K562 (cell line): ENCODE measurements at regions not wholly inside any gene's neighbourhood (a gene's known extent, or its start where the extent isn't known, plus 50 kb on each side); places are given as distances from the start of the nearest gene placed in this dataset.

ENCODE experiments used
- ATAC-seq: fragments of 200-7000 bp; cut with Tn5 transposase; 3 replicates; pipeline ENCODE4 v1.9.1; 2020; ENCODE audit warnings: moderate library complexity
- BruUV-seq: library from RNA; stranded (reverse); fragments of 400-500 nt; replicated peaks from 2 replicates; lab custom pipeline; 2021; lab: Mats Ljungman, UMichigan
- CTCF ChIA-PET: fragments of 300-600 bp; formaldehyde crosslinking; extraction: SDS; loops from one replicate; lab custom pipeline; 2021; ENCODE audit warnings: low intra/inter-chr PET ratio; lab: Yijun Ruan, JAX
- POLR2A ChIA-PET: fragments of 300-600, 350-650 bp; sonication (Branson Sonifier 250); formaldehyde crosslinking; extraction: SDS; loops from one replicate; lab custom pipeline; 2021; ENCODE audit warnings: antibody characterized with exemption, inconsistent platforms; lab: Yijun Ruan, JAX
- DNase-seq, 4 experiments: peaks; one replicate each; pipeline versions ENCODE4 v3.0.0 to v3.0.0-alpha.2; 2011 to 2018; ENCODE audit warnings: low spot score in 3 of 4, mixed read lengths in 3 of 4; ENCODE audit errors: extremely low read depth in 1 of 4
- FAIRE-seq: peaks from 2 replicates; lab custom pipeline; 2011; peaks lifted over from hg19 to GRCh38; lab: Jason Lieb, UNC
- H2AFZ ChIP-seq: 2 replicates; pipeline ENCODE4 v1.6.0; 2011; ENCODE audit warnings: low read depth, low read length, control low read depth, inconsistent platforms
- H3K27ac ChIP-seq: fragments of 200-600 bp; 3 replicates; pipeline ENCODE4 v1.8.0; 2011; ENCODE audit warnings: low read depth, mild to moderate bottlenecking, control low read depth, inconsistent platforms, low read length, moderate library complexity, mixed read lengths; ENCODE audit errors: extremely low read depth
- H3K27me3 ChIP-seq, 2 experiments: fragments of 300-600 bp in 1 of 2; 2 replicates in 1 of 2; 3 replicates in 1 of 2; pipeline versions ENCODE4 v1.6.0 to v1.8.0; 2011; ENCODE audit warnings: inconsistent platforms in 2 of 2, low read length in 2 of 2, mild to moderate bottlenecking in 1 of 2, mixed read lengths in 1 of 2, moderate library complexity in 1 of 2; ENCODE audit not compliant: control insufficient read depth in 2 of 2, insufficient read depth in 2 of 2
- H3K36me3 ChIP-seq: fragments of 300-600 bp; 3 replicates; pipeline ENCODE4 v1.8.0; 2011; ENCODE audit warnings: mild to moderate bottlenecking, low read length, inconsistent platforms; ENCODE audit not compliant: control insufficient read depth, insufficient read depth
- H3K4me1 ChIP-seq, 2 experiments: fragments of 200-600 bp in 1 of 2; replicated peaks in 1 of 2; 2 replicates in 1 of 2; 3 replicates in 1 of 2; pipeline versions ENCODE4 v1.5.1 to v1.8.0; 2011; ENCODE audit warnings: inconsistent platforms in 2 of 2, low read length in 2 of 2, mild to moderate bottlenecking in 1 of 2, mixed read lengths in 1 of 2, moderate library complexity in 1 of 2; ENCODE audit not compliant: control insufficient read depth in 2 of 2, insufficient read depth in 2 of 2
- H3K4me2 ChIP-seq: 2 replicates; pipeline ENCODE4 v1.6.1; 2011; ENCODE audit warnings: low read length, control low read depth, inconsistent platforms, mixed read lengths; ENCODE audit not compliant: insufficient read depth
- H3K4me3 ChIP-seq: fragments of 200-600 bp; sonication (generic), shearing (Covaris generic); 2 replicates; pipeline ENCODE4 v1.5.1; 2016; ENCODE audit warnings: control low read depth, inconsistent platforms
- H3K79me2 ChIP-seq: fragments of 200-600 bp; 3 replicates; pipeline ENCODE4 v1.8.0; 2011; ENCODE audit warnings: low read length, inconsistent platforms; ENCODE audit not compliant: control insufficient read depth, insufficient read depth
- H3K9ac ChIP-seq, 2 experiments: 2 replicates each; pipeline versions ENCODE4 v1.6.0 to v1.6.1; 2011; ENCODE audit warnings: low read depth in 2 of 2, low read length in 2 of 2, control low read depth in 1 of 2, inconsistent platforms in 1 of 2, mild to moderate bottlenecking in 1 of 2, mixed read lengths in 1 of 2; ENCODE audit not compliant: insufficient read depth in 1 of 2
- H3K9me1 ChIP-seq: one replicate; pipeline ENCODE4 v1.6.0; 2011; ENCODE audit warnings: inconsistent platforms, mild to moderate bottlenecking, low read length, moderate library complexity; ENCODE audit not compliant: control insufficient read depth, insufficient read depth
- H3K9me3 ChIP-seq: replicated peaks from 2 replicates; pipeline ENCODE4 v1.5.1; 2011; ENCODE audit warnings: low read depth, low read length, inconsistent platforms; ENCODE audit not compliant: control insufficient read depth, insufficient read depth
- H4K20me1 ChIP-seq: replicated peaks from 2 replicates; pipeline ENCODE4 v1.6.1; 2011; ENCODE audit warnings: low read length, inconsistent platforms, mixed read lengths; ENCODE audit not compliant: control insufficient read depth, insufficient read depth
- CHAMP1 ChIP-seq: fragments of 450-650 bp; IDR thresholded peaks from 2 replicates; pipeline ENCODE4 v1.6.1; 2016; ENCODE audit warnings: mild to moderate bottlenecking
- E2F4 ChIP-seq: sonication (generic); formaldehyde crosslinking; IDR thresholded peaks from 2 replicates; pipeline ENCODE4 v1.8.0; 2022; ENCODE audit warnings: mild to moderate bottlenecking, low read depth, missing genetic modification reagents
- FOXK1 ChIP-seq: sonication (generic); formaldehyde crosslinking; IDR thresholded peaks from 2 replicates; pipeline ENCODE4 v1.8.0; 2022; ENCODE audit warnings: missing genetic modification reagents, mild to moderate bottlenecking, borderline replicate concordance
- HMBOX1 ChIP-seq: sonication (generic); IDR thresholded peaks from 2 replicates; pipeline ENCODE4 v1.6.1; 2016
- L3MBTL2 ChIP-seq: fragments of 450-650 bp; IDR thresholded peaks from 2 replicates; pipeline ENCODE4 v1.6.1; 2016; ENCODE audit warnings: mild to moderate bottlenecking, moderate library complexity
- MAX ChIP-seq: sonication (generic); formaldehyde crosslinking; IDR thresholded peaks from 2 replicates; pipeline ENCODE4 v1.9.0; 2022; ENCODE audit warnings: mild to moderate bottlenecking, missing genetic modification reagents
- MLX ChIP-seq, 2 experiments: fragments of 450-650 bp in 1 of 2; sonication (generic) in 1 of 2; formaldehyde crosslinking; conservative IDR thresholded peaks; 2 replicates each; pipeline versions ENCODE4 v1.4.0 to v1.8.1; 2020 to 2022; ENCODE audit warnings: mild to moderate bottlenecking in 1 of 2, missing genetic modification reagents in 1 of 2
- MTA3 ChIP-seq: fragments of 450-650 bp; formaldehyde crosslinking; IDR thresholded peaks from 2 replicates; pipeline ENCODE4 v1.6.1; 2017; ENCODE audit warnings: mild to moderate bottlenecking, borderline replicate concordance
- RBM25 ChIP-seq: fragments of 200-400 bp; formaldehyde crosslinking; IDR thresholded peaks from 2 replicates; pipeline ENCODE4 v1.6.1; 2018; ENCODE audit warnings: low read length, low read depth, moderate library complexity; ENCODE audit not compliant: severe bottlenecking
- SMAD1 ChIP-seq: fragments of 150-350 bp; IDR thresholded peaks from 2 replicates; pipeline ENCODE4 v1.6.1; 2014; ENCODE audit warnings: low read length, low read depth; ENCODE audit not compliant: partially characterized antibody
- SMARCA5 ChIP-seq: fragments of 450-650 bp; IDR thresholded peaks from 2 replicates; pipeline ENCODE4 v1.6.1; 2016
- SP2 ChIP-seq: IDR thresholded peaks from 2 replicates; pipeline ENCODE4 v1.6.1; 2011; ENCODE audit warnings: mild to moderate bottlenecking, low read depth, low read length, moderate library complexity; ENCODE audit not compliant: poor library complexity, severe bottlenecking; ENCODE audit errors: extremely low read depth
- TRIM25 ChIP-seq: fragments of 450-650 bp; IDR thresholded peaks from 2 replicates; pipeline ENCODE4 v1.7.0; 2016; ENCODE audit warnings: borderline replicate concordance
- ZBTB17 ChIP-seq: fragments of 450-650 bp; formaldehyde crosslinking; IDR thresholded peaks from 2 replicates; pipeline ENCODE4 v1.4.0; 2020; ENCODE audit warnings: mild to moderate bottlenecking
- ZNF583 ChIP-seq: fragments of 250-450 bp; sonication (Bioruptor Pico); IDR thresholded peaks from 2 replicates; pipeline ENCODE4 v1.4.0; 2020
- WGBS: fragments of 100-300 bp; shearing (Covaris generic); methylation state at CpG from one replicate; pipeline ENCODE4 v1.1.6; 2016; ENCODE audit warnings: low coverage, mixed read lengths; ENCODE audit not compliant: insufficient coverage; ENCODE audit errors: missing lambda C conversion rate; 5-methylcytosine and 5-hydroxymethylcytosine counted together
- in situ Hi-C: fragments of 300-500 bp; cut with MboI; formaldehyde crosslinking; loops from 4 replicates; pipeline ENCODE4 v1.15.0; 2018; ENCODE audit warnings: inconsistent platforms, mixed read lengths
- intact Hi-C: fragments of 100-400 bp; cut with micrococcal nuclease; formaldehyde crosslinking; loops from 2 replicates; pipeline ENCODE4 v1.14.2; 2022

- TF ChIP-seq HMBOX1, result no peak
- TF ChIP-seq CHAMP1, result no peak
- TF ChIP-seq SP2, result no peak
- TF ChIP-seq L3MBTL2, result no peak
- no peak for TF ChIP-seq MTA3
- TF ChIP-seq MLX (CRISPR knock-in tag; conservative IDR thresholded peaks at IDR 0.05), result no peak
- TF ChIP-seq ZBTB17 (CRISPR knock-in tag), result no peak
Measured at GRCh38 chr2:819601-820000, 131.0 kb upstream of the SNTG2 start (continued).

- Histone ChIP-seq H3K36me3 (no peaks in the 10 kb centered on the region), H3K27me3 (peaks cover 18 to 67% of the 10 kb centered on the region in 2 experiments), H3K9ac (no peak overlapping the region), H3K4me3 (no peak overlapping the region), H3K27ac (no peak overlapping the region), H2AFZ (no peak overlapping the region), H4K20me1 (no peaks in the 10 kb centered on the region), H3K9me1 (no peaks in the 10 kb centered on the region), H3K9me3 (no peaks in the 10 kb centered on the region), H3K4me2 (no peak overlapping the region), H3K4me1 (0 out of 5 replicates have a peak, but pooled peaks cover 0 to 3% of the 10 kb centered on the region in 2 experiments), H3K79me2 (no peaks in the 10 kb centered on the region)
- ATAC-seq (no peak), DNase-seq (no peak), FAIRE-seq (no peak)
- in situ Hi-C loops (no loop called here), intact Hi-C loops (no loop called here)
- 4% methylated on average over 11 of the region's 12 CpGs for WGBS
- CTCF ChIA-PET, result no interaction called here
- BruUV-seq, result no TSS peak
- POLR2A ChIA-PET, result no interaction called here
- TF ChIP-seq SMAD1 (no peak), ZNF583 (CRISPR knock-in tag) (no peak), E2F4 (CRISPR knock-in tag) (no peak), MAX (no peak), RBM25 (no peak), SMARCA5 (no peak), FOXK1 (CRISPR knock-in tag) (no peak), TRIM25 (no peak)
Measured at GRCh38 chr2:819121-819520, 131.5 kb upstream of the SNTG2 start.
